C4-2B (cell line): ENCODE measurements at regions not wholly inside any gene's neighbourhood (a gene's known extent, or its start where the extent isn't known, plus 50 kb on each side); places are given as distances from the start of the nearest gene placed in this dataset.

Experiments
- CTCF ChIP-seq: fragments of 450-650 bp; conservative IDR thresholded peaks from 2 replicates; pipeline ENCODE4 v1.5.1; 2017; ENCODE audit warnings: mild to moderate bottlenecking
- ZFX ChIP-seq: fragments of 450-650 bp; IDR thresholded peaks from 2 replicates; pipeline ENCODE4 v1.6.1; 2017

- no peak for TF ChIP-seq CTCF
- no peak for TF ChIP-seq ZFX
These were observed 82.4 kb downstream of the CNGA2 start for GRCh38 chrX:151816934-151817333.
